Superior temporal gyrus (tissue), 1 donor: ENCODE measurements at regions not wholly inside any gene's neighbourhood (a gene's known extent, or its start where the extent isn't known, plus 50 kb on each side); places are given as distances from the start of the nearest gene placed in this dataset.
"Not testable (repeated sequence)": the region's sequence is repeated elsewhere in the genome, so short reads cannot be mapped to it uniquely, and the experiment has no call there.

Experiments used
- DNase-seq: peaks from one replicate; pipeline ENCODE4 v3.0.0-alpha.2; 2016; ENCODE audit errors: extremely low spot score

- DNase-seq = no peak
Observed at GRCh38 chrX:128619490-128619889, 567.3 kb upstream of the ACTRT1 start.

GRCh38 chrX:128616933-128617332 lies 564.7 kb upstream of the ACTRT1 start:
- no peak for DNase-seq

GRCh38 chrX:128606817-128607216 lies 554.6 kb upstream of the ACTRT1 start:
- not testable (repeated sequence) for DNase-seq

GRCh38 chrX:128606357-128606756 lies 554.2 kb upstream of the ACTRT1 start:
- DNase-seq = not testable (repeated sequence)

- no peak for DNase-seq
Observed at GRCh38 chrX:128601706-128602105, 549.5 kb upstream of the ACTRT1 start.

- no peak for DNase-seq
Observed at GRCh38 chrX:128599632-128600031, 547.4 kb upstream of the ACTRT1 start.

GRCh38 chrX:128582036-128582435 lies 529.8 kb upstream of the ACTRT1 start:
- no peak for DNase-seq

GRCh38 chrX:128581615-128582014 lies 529.4 kb upstream of the ACTRT1 start:
- no peak for DNase-seq

- DNase-seq = no peak
Observed at GRCh38 chrX:128543114-128543513, 490.9 kb upstream of the ACTRT1 start.

- DNase-seq = no peak
Observed at GRCh38 chrX:128518508-128518907, 466.3 kb upstream of the ACTRT1 start.

- no peak for DNase-seq
Observed at GRCh38 chrX:128517691-128518090, 465.5 kb upstream of the ACTRT1 start.

- no peak for DNase-seq
Observed at GRCh38 chrX:128504496-128504895, 452.3 kb upstream of the ACTRT1 start.

- DNase-seq = no peak
Observed at GRCh38 chrX:128464116-128464515, 411.9 kb upstream of the ACTRT1 start.

- no peak for DNase-seq
Observed at GRCh38 chrX:128460835-128461234, 408.6 kb upstream of the ACTRT1 start.

- no peak for DNase-seq
Observed at GRCh38 chrX:128458888-128459287, 406.7 kb upstream of the ACTRT1 start.

- DNase-seq = no peak
Observed at GRCh38 chrX:128457674-128458073, 405.5 kb upstream of the ACTRT1 start.

GRCh38 chrX:128439159-128439558 lies 387.0 kb upstream of the ACTRT1 start:
- no peak for DNase-seq

- DNase-seq = no peak
Observed at GRCh38 chrX:128438082-128438481, 385.9 kb upstream of the ACTRT1 start.

- DNase-seq = no peak
Observed at GRCh38 chrX:128436397-128437103, 384.3 kb upstream of the ACTRT1 start.

GRCh38 chrX:128425546-128425945 lies 373.3 kb upstream of the ACTRT1 start:
- no peak for DNase-seq

GRCh38 chrX:128408842-128409241 lies 356.6 kb upstream of the ACTRT1 start:
- DNase-seq = no peak

- no peak for DNase-seq
Observed at GRCh38 chrX:128396601-128397000, 344.4 kb upstream of the ACTRT1 start.

- not testable (repeated sequence) for DNase-seq
Observed at GRCh38 chrX:128383846-128384245, 331.6 kb upstream of the ACTRT1 start.

GRCh38 chrX:128365492-128365891 lies 313.3 kb upstream of the ACTRT1 start:
- DNase-seq = no peak
